EL (cell line): ENCODE measurements at regions not wholly inside any gene's neighbourhood (a gene's known extent, or its start where the extent isn't known, plus 50 kb on each side); places are given as distances from the start of the nearest gene placed in this dataset.
"Not testable (repeated sequence)": the region's sequence is repeated elsewhere in the genome, so short reads cannot be mapped to it uniquely, and the experiment has no call there.

ENCODE experiments used
- DNase-seq: peaks from one replicate; pipeline ENCODE4 v3.0.0-alpha.2; 2016

DNA sequence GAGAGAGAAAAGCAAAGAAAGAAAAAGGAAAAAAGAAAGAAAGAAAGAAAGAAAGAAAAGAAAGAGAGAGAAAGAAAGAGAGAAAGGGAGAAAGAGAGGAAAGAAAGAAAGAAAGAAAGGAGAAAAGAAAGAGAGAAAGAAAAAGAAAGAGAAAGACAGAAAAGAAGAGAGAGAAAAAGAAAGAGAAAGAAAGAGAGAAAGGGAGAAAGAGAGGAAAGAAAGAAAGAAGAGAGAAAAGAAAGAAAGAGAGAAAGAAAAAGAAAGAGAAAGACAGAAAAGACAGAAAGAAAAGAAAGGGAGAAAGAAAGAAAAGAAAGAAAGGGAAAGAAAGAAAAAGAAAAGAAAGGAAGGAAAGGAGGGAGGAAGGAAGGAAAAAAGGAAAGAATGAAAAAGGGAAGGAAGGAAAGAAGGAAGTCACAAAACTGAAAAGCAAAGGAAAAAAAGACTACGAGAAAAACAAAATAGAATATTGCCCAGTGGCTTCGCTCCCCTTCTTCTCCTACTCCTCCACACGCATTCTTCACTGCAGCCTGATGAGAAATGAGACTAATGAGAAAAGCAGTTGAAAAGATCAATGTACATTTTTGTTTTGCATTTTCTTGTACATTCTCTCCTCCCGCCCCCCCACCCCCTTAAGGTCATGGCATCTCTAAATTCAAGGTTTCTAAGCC lies 170.0 kb downstream of the SOD2 start:
- no peak for DNase-seq

DNA sequence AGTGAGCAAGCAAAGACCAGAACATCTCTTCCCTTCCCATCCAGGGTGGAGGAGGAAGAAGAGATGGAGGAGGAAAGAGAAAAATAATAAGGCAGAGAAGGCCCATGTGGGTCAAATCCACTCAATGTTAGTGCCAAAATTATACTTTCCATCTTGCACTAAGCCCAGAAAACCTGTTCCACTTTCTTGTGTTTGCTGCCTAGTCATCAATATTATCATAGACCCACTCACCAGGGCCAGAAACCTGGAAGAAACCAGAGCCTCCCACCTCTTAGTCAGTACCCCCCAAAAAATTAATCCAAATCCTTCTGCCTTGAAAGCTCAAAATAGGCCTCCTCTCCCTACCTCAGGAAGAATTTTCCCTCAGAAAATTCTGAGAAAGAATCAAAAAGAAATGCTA lies 171.1 kb downstream of the SOD2 start:
- DNase-seq, result no peak

DNA sequence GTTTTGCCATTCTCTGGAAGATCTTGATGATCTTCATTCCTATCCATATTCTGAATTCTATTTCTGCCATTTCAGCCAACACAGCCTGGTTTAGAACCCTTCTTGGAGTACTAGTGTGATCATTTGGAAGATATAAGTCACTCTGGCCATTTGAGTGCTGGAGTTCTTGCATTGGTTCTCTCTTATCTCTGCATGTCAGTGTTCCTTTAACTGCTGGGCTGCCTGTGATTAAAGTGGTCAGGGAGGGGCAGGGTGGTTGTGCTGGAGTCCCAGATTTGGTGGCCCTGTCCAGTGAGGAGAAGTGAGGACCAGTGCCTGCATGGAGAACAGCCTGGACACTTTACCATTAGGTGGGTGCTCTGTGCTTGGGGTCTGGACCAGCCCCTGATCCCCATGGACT lies 173.0 kb downstream of the SOD2 start:
- DNase-seq, result no peak

DNA sequence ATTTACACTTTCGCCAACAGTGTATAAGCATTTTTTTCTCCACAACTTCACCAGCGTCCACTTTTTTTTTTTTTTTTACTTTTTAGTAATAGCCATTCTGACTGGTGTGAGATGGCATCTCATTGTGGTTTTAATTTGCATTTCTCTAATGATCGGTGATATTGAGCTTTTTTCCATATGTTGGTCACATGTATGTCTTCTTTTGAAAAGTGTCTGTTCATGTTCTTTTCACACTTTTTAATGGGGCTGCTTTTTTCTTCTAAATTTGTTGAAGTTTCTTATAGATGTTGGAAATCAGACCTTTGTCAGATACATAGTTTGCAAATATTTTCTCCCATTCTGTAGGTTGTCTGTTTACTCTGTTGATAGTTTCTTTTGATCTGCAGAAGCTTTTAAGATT lies 177.2 kb downstream of the SOD2 start:
- not testable (repeated sequence) for DNase-seq

DNA sequence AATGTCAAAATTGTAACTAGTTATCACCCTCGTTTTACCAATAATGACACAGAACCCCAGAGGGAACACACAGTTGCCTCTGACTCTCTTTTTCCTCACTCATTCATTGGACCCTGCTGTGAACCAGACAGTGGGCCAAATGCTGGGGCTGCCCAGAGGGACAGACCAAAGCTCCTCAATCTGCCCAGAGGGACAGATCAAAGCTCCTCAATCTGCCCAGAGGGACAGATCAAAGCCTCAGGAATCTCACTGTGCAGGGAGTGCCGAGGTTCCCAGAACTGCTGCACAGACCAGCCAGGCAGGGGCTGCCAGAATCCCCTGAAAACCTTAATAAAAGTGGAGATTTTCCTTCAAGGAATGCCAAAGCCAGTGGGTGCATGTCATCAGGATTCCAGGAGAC lies 179.1 kb downstream of the SOD2 start:
- DNase-seq, result no peak

DNA sequence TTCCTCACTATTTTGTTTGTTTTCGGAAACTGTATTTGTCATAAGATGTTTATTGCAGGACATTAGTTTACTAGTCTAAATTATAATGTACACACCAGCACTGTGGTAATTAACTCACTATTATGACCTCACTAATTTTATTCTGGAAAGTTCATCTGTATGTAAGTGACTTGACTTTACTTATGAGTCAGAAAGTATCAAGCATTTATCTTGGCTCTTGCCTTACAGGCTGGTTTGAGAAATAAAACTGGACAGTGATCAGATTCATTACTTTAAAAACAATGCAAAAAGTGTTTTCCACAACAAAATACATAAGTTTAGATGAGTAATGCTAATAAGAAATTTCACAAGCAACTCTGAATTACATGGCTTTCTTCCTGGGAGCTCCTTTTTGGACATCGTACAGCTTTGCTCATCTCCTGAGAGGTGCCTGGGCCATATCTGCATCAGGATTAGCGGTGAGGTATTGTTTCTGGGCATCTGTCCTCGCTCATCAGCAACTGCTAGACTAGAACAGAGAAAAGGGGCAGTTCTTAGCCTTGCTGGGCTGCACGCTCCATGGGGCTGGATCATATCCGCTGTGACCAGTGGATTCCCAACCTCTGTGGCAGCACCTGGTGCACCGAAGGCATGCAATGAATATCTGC lies 179.8 kb downstream of the SOD2 start:
- no peak for DNase-seq

DNA sequence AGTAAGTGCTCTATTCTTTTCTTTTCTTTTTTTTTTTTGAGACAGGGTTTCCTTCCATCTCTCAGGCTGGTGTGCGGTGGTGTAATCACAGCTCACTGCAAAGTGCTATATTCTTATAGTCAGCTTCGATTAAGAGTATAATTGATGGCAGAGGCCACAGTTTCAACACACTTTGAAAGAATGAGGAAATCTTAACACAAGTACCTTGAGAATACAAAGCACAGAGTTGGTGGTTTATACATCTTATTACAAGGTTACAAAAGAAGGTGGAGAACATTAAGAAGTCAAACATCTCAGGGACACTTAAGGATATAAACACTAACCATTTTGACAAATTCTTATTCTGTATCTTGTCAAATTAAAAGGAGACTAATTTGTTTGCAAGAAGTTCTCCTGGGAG lies 180.5 kb downstream of the SOD2 start:
- DNase-seq, result no peak

DNA sequence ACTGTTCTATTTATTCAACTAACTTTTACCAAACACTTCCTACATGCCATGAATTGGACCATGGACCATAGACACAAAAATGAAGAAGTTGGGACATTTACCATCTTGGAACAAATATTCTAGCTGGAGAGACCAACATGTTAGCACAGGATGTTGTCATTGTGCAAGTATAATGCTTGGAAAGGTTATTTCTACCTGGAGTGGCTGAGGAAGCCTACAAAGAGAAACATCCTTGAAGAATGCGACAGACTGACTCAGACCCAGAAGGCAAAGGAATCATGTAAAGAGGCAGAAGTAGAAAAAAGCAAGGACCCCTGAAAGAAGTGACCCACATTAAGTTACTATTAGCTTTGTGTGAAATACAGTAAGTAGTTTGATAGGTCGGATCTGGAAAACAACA lies 180.9 kb downstream of the SOD2 start:
- no peak for DNase-seq

DNA sequence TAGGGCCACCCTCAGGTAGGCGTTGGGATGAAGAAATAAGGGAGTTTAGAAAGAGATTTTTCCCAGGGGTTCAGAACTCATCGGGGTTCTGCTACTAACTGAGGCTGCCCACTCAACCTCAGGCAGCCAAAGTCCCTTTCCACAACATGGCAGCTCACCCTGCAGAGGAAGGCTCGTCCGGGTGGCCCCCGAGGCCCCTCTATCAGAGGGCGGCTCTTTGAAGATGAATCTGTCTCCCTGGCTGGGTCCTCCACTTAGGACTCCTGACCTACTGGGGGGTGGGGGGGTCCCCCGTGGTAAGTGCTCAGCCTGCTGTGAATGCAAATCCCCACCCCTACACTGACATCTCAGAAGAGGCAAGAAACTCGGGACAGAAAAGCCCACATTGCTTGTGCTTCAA lies 182.9 kb downstream of the SOD2 start:
- no peak for DNase-seq

DNA sequence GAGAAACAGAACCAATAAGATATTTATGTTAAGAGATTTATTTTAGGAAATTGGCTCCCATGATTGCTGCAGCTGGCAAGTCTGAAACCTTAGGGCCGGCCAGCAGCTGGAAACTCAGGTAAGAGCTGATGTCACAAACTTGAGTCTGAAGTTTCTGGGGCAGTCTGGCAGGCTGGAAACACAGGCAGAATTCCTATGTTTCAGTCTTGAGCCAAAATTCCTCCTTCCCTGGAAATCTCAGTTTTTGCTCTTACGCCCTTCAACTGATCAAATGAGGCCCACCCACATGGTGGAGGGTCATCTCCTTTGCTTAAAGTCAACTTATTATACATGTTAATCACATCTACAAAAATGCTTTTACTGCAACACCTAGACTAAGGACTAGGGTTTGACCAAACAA lies 184.1 kb downstream of the SOD2 start:
- no peak for DNase-seq

DNA sequence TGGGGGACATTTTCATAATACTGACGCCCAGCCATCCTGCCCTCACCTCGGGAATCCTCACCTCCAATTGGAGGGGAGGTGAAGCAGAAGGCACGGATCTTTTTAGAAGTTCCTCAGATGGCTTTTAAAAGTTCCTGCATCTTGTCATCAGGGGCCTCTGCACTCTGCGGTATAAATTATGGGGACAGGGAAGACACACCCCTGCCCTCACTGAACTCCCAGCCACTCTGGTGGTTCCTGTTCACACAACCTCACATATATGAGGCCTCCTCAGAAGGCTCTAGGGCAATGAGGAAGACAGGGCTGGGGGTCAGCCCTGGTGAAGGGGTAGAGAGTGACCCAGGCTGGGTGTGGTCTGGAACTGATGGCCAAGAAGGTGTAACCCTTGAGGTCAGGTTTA lies 187.0 kb downstream of the SOD2 start:
- no peak for DNase-seq

DNA sequence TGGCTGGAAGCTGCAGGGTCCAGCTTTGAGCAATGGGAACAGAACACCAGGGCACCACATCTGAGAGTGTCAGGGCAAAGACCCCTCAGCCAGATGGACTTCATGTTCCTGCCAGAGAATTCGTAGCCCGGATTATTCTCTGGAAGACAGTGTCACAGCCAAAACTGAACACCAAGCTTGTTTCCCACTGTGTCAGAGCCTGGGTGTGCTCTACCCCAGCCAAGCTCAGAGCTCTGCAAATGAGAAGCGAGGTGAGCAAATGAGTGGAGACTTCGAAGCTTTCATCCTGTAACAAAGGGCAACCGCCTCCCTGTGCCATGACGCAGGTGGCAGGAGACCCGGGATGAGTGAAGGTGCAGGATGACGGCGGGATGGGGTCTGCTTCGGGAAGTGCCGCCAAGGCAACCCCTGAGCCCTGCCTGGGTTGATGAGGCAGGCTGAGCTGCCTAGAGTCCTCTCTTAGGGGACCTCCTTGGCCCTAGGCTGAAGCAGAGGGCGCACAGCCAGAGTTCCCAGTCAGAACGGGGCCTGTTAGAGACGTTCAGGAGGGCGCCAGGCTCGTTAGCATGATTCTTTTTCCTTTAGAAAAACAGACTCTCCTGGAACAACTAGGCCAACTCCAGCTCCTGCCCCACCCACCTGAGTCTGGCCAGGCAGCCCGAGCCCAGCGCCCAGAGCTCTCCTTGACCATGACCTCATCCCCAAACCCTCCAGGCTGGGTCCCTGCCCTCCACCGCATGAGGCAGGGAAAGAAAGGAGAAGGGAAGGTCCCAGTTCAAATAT lies 187.7 kb downstream of the SOD2 start:
- no peak for DNase-seq

DNA sequence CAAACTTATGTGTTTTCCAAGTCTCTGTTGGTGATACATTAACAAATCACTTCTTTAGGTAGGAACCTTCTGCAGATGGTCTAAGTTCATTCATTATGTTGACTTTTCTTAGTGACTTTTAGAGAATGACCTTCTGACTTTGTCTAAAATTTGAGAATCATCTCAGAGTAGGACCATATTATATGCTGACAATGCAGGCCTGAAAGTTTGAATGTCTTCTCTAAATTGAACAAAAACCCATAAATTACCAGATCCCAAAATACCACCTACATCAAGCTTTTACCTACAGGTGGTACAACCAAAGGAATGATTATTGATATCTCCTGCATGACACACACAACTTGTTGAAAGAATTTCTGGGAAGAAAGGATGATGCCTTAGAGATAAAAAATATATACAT lies 191.5 kb downstream of the SOD2 start:
- DNase-seq, result no peak

DNA sequence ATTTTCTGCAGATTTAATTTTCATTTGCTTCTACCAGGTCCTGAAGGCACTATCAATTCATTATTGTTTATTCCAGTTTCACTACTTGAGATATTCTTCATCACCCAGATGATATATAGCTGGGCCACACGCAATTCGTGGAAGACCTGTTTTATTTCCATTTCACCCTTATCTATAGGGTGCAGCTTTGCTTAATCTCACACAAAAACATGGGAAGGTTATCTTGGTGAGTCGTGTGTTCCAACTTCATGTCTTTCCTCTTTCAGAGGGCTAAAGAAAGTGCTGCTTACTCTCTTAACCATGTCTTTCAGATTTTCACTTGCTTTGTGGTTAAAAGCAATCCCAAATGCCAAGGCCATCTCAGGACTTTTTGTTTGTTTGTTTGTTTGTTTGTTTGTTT lies 194.0 kb downstream of the SOD2 start:
- no peak for DNase-seq

DNA sequence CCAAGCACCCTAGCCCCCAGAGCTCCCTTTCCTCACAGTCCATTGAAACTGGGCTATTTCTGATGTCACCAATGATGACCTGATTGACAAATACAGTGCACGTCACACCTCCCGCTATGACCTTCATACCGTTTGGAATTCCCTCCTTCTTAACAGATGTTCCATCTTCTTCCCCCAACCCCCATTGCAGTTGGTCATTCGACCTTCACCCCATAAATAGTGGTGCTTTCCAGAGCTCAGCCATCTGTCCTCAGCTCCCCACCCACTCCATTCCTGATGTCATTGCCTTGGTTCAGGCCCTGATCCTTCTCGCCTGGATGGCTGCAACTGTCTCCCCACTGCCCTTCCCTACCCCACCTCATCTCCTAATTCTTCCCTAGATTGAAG lies 198.5 kb downstream of the SOD2 start:
- no peak for DNase-seq

DNA sequence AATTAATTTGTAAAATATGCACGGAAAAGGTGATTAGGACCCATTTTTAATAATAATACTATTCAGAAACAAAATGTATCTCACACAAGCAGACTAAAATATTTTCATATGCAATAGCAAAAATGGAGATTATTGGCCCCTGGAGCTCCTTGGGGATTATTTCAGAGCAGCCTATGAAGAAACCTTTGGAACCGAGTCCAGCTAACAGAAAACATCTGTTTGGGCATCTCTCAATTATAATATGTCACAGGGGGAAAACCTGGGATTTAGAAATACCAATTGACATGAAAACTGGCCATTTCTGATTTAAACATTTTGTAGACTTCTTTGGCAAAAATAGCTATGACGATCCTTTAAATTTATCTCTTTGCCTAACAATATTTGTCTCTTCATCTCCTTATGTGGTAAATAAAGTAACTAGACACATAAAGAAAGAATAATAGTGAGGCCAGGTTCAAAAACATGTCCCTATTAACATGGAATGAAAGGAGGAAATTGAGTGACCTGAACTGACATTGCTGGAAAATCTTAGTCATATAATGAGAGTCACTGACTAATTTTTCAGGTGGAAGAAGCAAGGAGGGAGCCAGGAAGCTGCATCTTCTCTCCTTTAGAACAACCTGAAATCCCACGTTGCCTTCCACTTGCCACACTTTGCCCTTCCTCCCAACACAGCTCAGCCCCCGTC lies 199.0 kb downstream of the SOD2 start:
- no peak for DNase-seq

DNA sequence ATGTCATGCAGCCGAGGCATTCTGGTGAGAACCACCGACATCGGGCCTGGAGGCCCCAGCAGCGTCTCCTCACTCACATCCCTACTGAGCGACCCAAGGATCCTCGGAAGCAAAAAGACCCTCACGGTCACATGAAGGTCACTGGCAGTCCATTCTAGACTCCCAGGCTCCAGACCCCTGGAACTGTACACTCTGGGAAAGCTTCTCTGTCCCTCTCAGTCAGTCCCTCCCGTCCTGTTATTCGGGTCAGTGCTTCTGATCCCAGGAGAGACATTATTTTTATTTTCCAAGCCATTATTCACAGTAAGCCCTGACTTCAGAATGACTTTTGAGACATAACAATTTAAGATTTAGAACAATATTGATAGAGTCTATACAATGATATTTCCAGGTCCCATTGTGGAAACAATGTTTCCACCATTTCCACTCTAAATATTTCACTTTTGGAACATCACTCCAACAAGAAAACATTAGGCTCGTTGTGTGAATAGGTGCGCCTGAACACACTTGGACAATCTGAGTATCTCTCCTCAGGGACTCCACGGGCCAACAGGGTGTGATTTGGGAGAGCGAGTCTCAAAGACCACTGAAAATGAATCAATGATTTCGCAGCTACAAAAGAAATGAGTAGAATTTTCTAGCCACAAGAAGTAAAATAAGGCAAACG lies 199.7 kb downstream of the SOD2 start:
- no peak for DNase-seq

DNA sequence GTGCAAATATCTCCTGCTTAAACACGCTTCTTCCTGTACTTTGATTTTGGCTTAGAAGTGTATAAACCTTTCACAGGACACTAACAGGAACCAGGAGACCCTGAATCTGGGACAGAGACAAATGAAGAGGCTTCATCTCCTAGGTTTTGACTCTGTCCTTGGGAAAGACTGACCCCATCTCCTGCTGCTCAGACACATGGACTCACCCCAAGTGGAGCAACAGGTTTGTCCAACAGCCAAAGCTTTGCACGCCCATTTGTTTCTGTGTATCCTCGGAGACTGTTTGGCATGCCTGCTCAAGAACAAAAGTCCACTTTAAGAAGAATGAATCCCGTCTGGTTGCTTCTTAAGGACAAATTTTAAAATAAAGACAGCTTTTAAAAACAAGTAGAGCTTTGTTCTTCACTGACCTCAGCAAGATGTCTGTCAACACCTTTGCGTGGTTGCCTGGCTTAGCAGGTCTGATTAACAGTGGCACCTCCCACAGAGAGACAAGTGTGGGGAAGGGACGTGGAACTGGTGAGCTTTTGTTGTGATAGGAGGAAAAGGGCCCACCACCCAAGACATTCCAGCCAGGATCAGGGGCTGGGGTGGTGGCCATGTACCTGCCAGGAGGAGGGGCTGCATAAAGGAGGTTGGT lies 202.6 kb downstream of the SOD2 start:
- DNase-seq, result no peak

DNA sequence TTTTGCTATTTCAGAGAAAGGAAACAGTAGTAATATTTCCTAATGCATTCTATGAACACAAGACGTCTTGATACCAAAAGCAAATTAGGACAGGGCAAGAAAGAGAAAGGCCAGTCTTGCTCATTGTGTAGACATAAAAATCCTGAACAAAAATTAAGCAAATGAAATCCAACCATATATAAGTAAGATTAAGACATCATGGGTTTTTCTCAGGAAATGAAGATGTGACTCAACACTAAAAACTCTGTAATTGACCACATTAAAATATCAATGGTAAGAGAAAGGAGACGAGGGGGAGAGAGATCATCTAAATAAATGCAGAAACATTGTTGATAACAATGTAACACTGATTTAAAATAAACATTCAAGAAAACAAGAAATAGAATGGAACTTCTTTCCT lies 205.4 kb downstream of the SOD2 start:
- peak; percentile 15 for DNase-seq

DNA sequence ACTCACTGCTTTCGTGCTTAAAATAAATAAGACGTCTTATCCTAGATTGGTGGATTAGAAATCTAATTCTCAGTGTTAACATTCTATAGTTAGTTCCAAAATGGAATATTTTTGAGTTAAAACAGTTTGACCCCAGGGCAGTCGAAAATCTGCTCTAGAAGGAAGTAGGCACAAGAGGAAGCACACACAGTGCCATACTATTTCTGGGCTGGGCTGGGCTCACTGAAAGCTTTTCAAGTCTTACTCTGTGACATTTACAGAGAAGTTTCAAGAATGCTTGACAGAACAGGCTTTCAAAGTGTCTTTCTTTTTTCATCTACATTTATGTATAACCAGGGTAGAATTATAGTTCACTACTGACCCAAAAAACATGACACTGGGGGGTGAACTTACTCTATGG lies 209.8 kb downstream of the SOD2 start:
- no peak for DNase-seq

DNA sequence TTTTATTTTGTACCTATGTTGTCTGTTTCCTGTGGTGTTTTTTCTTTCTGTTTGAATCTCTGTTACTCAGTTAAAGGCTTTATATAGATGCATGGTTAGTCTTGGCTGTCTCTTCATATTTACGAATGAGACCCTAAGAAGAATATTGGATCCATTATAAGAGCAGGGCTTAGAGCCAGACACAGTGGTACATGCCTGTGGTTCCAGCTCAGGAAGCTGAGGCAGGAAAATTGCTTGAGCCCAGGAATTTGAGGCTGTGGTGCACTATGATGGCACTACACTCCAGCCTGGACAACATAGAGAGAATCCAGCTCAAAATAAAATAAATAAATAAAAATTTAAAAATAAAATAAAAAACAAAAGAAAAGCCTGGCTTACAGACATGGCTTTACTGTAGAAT lies 211.1 kb downstream of the SOD2 start:
- DNase-seq, result no peak

DNA sequence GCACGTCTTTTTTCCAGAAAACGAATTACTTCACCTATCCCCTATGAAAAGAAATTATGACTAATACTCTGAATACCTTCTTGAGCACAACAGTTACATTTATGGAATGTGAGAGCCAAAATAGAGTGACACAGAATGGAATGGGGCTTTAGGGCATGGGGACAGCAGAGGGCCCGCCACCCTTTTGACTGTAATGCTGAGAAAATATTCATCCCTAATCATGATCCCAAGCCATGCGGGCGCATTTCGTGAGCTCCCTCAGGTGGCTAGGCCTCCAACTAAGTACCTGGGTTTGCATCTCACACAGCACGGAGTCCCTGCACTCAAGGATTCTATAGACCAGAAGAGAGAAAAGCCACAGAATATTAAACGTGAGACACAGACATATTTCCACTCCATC lies 212.6 kb downstream of the SOD2 start:
- DNase-seq, result no peak

DNA sequence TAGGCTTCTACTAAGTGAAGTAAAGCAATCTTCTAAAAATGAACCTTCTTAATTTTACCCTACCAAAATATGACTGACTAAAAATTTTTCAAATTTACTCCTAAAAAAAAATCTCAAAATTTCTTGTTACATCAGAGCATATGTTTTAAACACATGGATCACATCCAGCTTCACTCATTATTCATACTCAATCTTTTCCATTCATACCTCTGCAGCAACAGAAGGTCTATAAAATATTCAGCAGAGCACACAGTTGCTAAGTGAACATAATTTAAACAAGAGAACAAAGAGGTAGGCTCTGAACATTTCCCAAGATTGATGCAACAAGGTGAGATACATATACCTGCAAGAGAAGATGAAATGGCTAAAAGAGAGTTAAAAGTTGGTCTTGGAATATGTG lies 213.9 kb downstream of the SOD2 start:
- no peak for DNase-seq
